SK-N-SH (cell line): ENCODE measurements at regions not wholly inside any gene's neighbourhood (a gene's known extent, or its start where the extent isn't known, plus 50 kb on each side); places are given as distances from the start of the nearest gene placed in this dataset.

Experiments
- CTCF ChIA-PET: fragments of 300-600, 350-600 bp; formaldehyde crosslinking; extraction: SDS; loops from one replicate; lab custom pipeline; 2021; lab: Yijun Ruan, JAX
- POLR2A ChIA-PET: fragments of 350-600 bp; sonication (Branson Sonifier 250); formaldehyde crosslinking; extraction: SDS; loops from one replicate; lab custom pipeline; 2020; ENCODE audit warnings: antibody characterized with exemption, inconsistent platforms; lab: Yijun Ruan, JAX
- DNase-seq: peaks from one replicate; pipeline ENCODE4 v3.0.0; 2012
- H2AFZ ChIP-seq: fragments of 200-600 bp; sonication (generic); 2 replicates; pipeline ENCODE4 v1.8.1; 2016; ENCODE audit warnings: antibody characterized with exemption, mild to moderate bottlenecking, low read depth
- H3F3A ChIP-seq: fragments of 200-600 bp; sonication (generic); replicated peaks from 2 replicates; pipeline ENCODE3; 2016; ENCODE audit warnings: antibody characterized with exemption, mild to moderate bottlenecking; ENCODE audit not compliant: insufficient read depth
- H3K27ac ChIP-seq, 2 experiments: fragments of 200-500 bp in 1 of 2; fragments of 200-600 bp in 1 of 2; sonication (Bioruptor generic) in 1 of 2; sonication (generic), shearing (Covaris generic) in 1 of 2; 2 replicates each; pipeline versions ENCODE4 v1.5.1 to v1.6.1; 2014 to 2016; ENCODE audit warnings: low read depth in 2 of 2, inconsistent platforms in 1 of 2, low read length in 1 of 2, mild to moderate bottlenecking in 1 of 2, mixed read lengths in 1 of 2
- H3K27me3 ChIP-seq: fragments of 200-600 bp; sonication (generic), shearing (Covaris generic); 2 replicates; pipeline ENCODE4 v1.6.1; 2016; ENCODE audit warnings: mixed run types; ENCODE audit not compliant: insufficient read depth
- H3K36me3 ChIP-seq, 2 experiments: fragments of 200-500 bp in 1 of 2; fragments of 200-600 bp in 1 of 2; sonication (Bioruptor generic) in 1 of 2; sonication (generic) in 1 of 2; replicated peaks in 1 of 2; 2 replicates each; pipeline versions ENCODE3 to v1.5.1; 2014 to 2016; ENCODE audit warnings: low read length in 1 of 2, mild to moderate bottlenecking in 1 of 2; ENCODE audit not compliant: insufficient read depth in 2 of 2, control insufficient read depth in 1 of 2
- H3K4me1 ChIP-seq, 2 experiments: fragments of 200-500 bp in 1 of 2; fragments of 200-600 bp in 1 of 2; sonication (Bioruptor generic) in 1 of 2; sonication (generic), shearing (Covaris generic) in 1 of 2; 2 replicates each; pipeline versions ENCODE4 v1.5.1 to v1.6.1; 2014 to 2016; ENCODE audit warnings: low read depth in 1 of 2, low read length in 1 of 2, mixed run types in 1 of 2; ENCODE audit not compliant: insufficient read depth in 2 of 2, control insufficient read depth in 1 of 2
- H3K4me2 ChIP-seq: fragments of 200-600 bp; sonication (generic), shearing (Covaris generic); 2 replicates; pipeline ENCODE4 v1.6.1; 2017; ENCODE audit warnings: mixed run types
- H3K4me3 ChIP-seq, 2 experiments: fragments of 200-500 bp in 1 of 2; fragments of 200-600 bp in 1 of 2; sonication (Bioruptor generic) in 1 of 2; sonication (generic), shearing (Covaris generic) in 1 of 2; 2 replicates each; pipeline versions ENCODE4 v1.5.1 to v1.8.1; 2014 to 2016; ENCODE audit warnings: low read depth in 2 of 2, inconsistent platforms in 1 of 2, low read length in 1 of 2, mild to moderate bottlenecking in 1 of 2, mixed read lengths in 1 of 2, moderate library complexity in 1 of 2
- H3K79me2 ChIP-seq: fragments of 200-600 bp; sonication (generic); 2 replicates; pipeline ENCODE4 v1.8.1; 2017; ENCODE audit warnings: mild to moderate bottlenecking; ENCODE audit not compliant: insufficient read depth
- H3K9ac ChIP-seq: fragments of 200-600 bp; sonication (generic); 2 replicates; pipeline ENCODE4 v1.6.1; 2017; ENCODE audit warnings: mixed run types
- H3K9me2 ChIP-seq: fragments of 200-600 bp; sonication (generic); 2 replicates; pipeline ENCODE4 v1.6.1; 2017; ENCODE audit warnings: mixed run types
- H3K9me3 ChIP-seq: fragments of 200-600 bp; sonication (generic); 2 replicates; pipeline ENCODE4 v1.6.1; 2017; ENCODE audit warnings: mixed run types, mild to moderate bottlenecking, moderate library complexity
- H4K20me1 ChIP-seq: fragments of 200-600 bp; sonication (generic); 2 replicates; pipeline ENCODE4 v1.6.1; 2017; ENCODE audit warnings: mild to moderate bottlenecking, mixed run types; ENCODE audit not compliant: insufficient read depth
- ELF1 ChIP-seq: IDR thresholded peaks from 2 replicates; pipeline ENCODE4 v1.4.0; 2012
- EP300 ChIP-seq, 2 experiments: IDR thresholded peaks; 2 replicates each; pipeline versions ENCODE4 v1.4.0 to v1.6.1; 2012; ENCODE audit warnings: borderline replicate concordance in 1 of 2, low read depth in 1 of 2, low read length in 1 of 2
- FOXJ3 ChIP-seq: sonication (generic); formaldehyde crosslinking; IDR thresholded peaks from 2 replicates; pipeline ENCODE4 v1.5.1; 2020; ENCODE audit warnings: mild to moderate bottlenecking, missing genetic modification reagents
- FOXM1 ChIP-seq: IDR thresholded peaks from 2 replicates; pipeline ENCODE4 v1.4.0; 2012; ENCODE audit warnings: low read depth, mild to moderate bottlenecking
- JUND ChIP-seq: IDR thresholded peaks from 2 replicates; pipeline ENCODE4 v1.4.0; 2012
- MXI1 ChIP-seq: IDR thresholded peaks from 2 replicates; pipeline ENCODE4 v1.6.1; 2012; ENCODE audit warnings: mild to moderate bottlenecking, low read depth, low read length, improper control_type of control experiment
- POLR2AphosphoS5 ChIP-seq: IDR thresholded peaks from 2 replicates; pipeline ENCODE4 v1.6.1; 2012; ENCODE audit warnings: low read depth, low read length
- RAD21 ChIP-seq: IDR thresholded peaks from 2 replicates; pipeline ENCODE4 v1.6.1; 2012; ENCODE audit warnings: mild to moderate bottlenecking, low read length
- RCOR1 ChIP-seq: fragments of 150-350 bp; IDR thresholded peaks from 2 replicates; pipeline ENCODE4 v1.6.1; 2017; ENCODE audit warnings: antibody characterized with exemption, low read length
- REST ChIP-seq: IDR thresholded peaks from 2 replicates; pipeline ENCODE4 v1.6.1; 2012; ENCODE audit warnings: mild to moderate bottlenecking, low read depth, low read length, moderate library complexity
- SMC3 ChIP-seq: IDR thresholded peaks from 2 replicates; pipeline ENCODE4 v1.6.1; 2012; ENCODE audit warnings: low read depth, low read length, improper control_type of control experiment
- TEAD4 ChIP-seq: IDR thresholded peaks from 2 replicates; pipeline ENCODE4 v1.4.0; 2012; ENCODE audit warnings: mild to moderate bottlenecking, borderline replicate concordance; ENCODE audit not compliant: insufficient read depth
- WGBS: methylation state at CpG from one replicate; pipeline ENCODE4 v1.1.6; 2017; ENCODE audit warnings: low lambda C conversion rate; 5-methylcytosine and 5-hydroxymethylcytosine counted together
- TF ChIP-seq, protein P1 (sequence below): IDR thresholded peaks from 2 replicates; pipeline ENCODE4; 2012
- TF ChIP-seq, protein P2 (sequence below): fragments of 150-350 bp; IDR thresholded peaks from 2 replicates; pipeline ENCODE4 v1.6.1; 2016; ENCODE audit warnings: mild to moderate bottlenecking, low read depth, low read length

DNA sequence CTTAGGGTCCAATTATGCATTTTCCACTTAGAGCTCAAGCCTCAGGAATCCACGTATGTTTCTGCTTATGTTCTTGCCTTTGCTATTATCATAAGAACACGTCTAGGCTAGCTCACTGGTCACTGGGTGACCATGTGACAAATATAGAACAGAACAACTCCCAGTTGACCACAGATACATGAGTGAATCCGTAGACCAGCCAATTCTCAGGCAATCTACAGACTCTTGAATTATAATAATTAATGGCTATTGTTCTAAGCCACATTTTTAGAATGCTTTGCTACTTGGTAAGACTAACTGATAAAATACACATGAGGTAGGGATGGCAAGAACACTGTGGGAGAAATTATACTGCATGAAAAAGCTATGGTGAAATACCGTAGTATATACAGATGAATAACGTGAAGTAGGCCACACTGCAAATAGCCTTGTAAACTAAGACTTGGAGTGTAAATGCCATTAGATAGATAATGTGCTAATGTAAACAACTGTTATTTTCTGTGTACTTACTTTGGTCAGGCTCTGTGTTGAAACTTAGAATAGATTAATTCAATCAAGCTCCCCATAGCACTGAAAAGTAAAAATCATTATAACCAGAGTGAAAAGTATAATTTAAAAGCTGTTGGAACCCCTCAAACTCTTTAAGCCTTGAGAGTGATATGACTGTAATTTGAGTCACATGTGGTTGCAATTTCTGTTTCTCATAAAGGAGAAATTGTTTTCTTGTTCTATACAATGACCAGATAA, 366.2 kb upstream of the CCDC179 start:
- H3K79me2 ChIP-seq = no peaks in the 10 kb centered on the region
- ChIA-PET POLR2A (no interaction called here), CTCF (interaction anchor here (1.2 to 2.3 kb wide), 2 partner anchors 10 to 12 kb away, joined by 3 to 7 read pairs; no protein-coding TSS in a partner anchor)
- no peaks in the 10 kb centered on the region for H4K20me1 ChIP-seq
- 58% methylated on average over 5 of the region's 5 CpGs for WGBS
- TF ChIP-seq ELF1 (no peak), FOXM1 (no peak), EP300 (IDR thresholded peaks at IDR 0.05; ENCODE audit: borderline replicate concordance in 1 of 2, low read depth in 1 of 2, low read length in 1 of 2) (no peak), RAD21 (no peak), FOXJ3 (CRISPR knock-in tag) (no peak), JUND (no peak), TEAD4 (no peak), POLR2AphosphoS5 (no peak), REST (no peak), SMC3 (no peak), MXI1 (no peak), RCOR1 (no peak)
- TF ChIP-seq, protein P1, sequence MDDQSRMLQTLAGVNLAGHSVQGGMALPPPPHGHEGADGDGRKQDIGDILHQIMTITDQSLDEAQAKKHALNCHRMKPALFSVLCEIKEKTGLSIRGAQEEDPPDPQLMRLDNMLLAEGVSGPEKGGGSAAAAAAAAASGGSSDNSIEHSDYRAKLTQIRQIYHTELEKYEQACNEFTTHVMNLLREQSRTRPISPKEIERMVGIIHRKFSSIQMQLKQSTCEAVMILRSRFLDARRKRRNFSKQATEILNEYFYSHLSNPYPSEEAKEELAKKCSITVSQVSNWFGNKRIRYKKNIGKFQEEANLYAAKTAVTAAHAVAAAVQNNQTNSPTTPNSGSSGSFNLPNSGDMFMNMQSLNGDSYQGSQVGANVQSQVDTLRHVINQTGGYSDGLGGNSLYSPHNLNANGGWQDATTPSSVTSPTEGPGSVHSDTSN = no peak
- TF ChIP-seq, protein P2, sequence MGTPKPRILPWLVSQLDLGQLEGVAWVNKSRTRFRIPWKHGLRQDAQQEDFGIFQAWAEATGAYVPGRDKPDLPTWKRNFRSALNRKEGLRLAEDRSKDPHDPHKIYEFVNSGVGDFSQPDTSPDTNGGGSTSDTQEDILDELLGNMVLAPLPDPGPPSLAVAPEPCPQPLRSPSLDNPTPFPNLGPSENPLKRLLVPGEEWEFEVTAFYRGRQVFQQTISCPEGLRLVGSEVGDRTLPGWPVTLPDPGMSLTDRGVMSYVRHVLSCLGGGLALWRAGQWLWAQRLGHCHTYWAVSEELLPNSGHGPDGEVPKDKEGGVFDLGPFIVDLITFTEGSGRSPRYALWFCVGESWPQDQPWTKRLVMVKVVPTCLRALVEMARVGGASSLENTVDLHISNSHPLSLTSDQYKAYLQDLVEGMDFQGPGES = no peak
- no peak overlapping the region for H3K9ac ChIP-seq
- no peaks in the 10 kb centered on the region for H3K9me2 ChIP-seq
- H3K4me3 ChIP-seq = no peak overlapping the region
- peaks cover 0 to 6% of the 10 kb centered on the region in 2 experiments; a peak in 2 of 4 replicates for H3K4me1 ChIP-seq
- H3K27ac ChIP-seq = peak overlapping the region in 1 of 2 experiments; percentile 32; a peak in 2 of 4 replicates
- H3K36me3 ChIP-seq = no peaks in the 10 kb centered on the region
- no peaks in the 10 kb centered on the region for H3F3A ChIP-seq
- peak overlapping the region; percentile 60; the same call in 1 of the 2 replicates for H2AFZ ChIP-seq
- no peaks in the 10 kb centered on the region for H3K9me3 ChIP-seq
- no peak overlapping the region for H3K4me2 ChIP-seq
- no peaks in the 10 kb centered on the region for H3K27me3 ChIP-seq
- no peak for DNase-seq
